GM23248 (cell line): ENCODE measurements at regions not wholly inside any gene's neighbourhood (a gene's known extent, or its start where the extent isn't known, plus 50 kb on each side); places are given as distances from the start of the nearest gene placed in this dataset.

Experiments
- EZH2 ChIP-seq: fragments of 200-600 bp; sonication (generic); IDR thresholded peaks from 2 replicates; pipeline ENCODE4 v1.6.1; 2018; ENCODE audit warnings: antibody characterized with exemption, mild to moderate bottlenecking; ENCODE audit not compliant: insufficient read depth, poor library complexity, severe bottlenecking
- EZH2phosphoT487 ChIP-seq: fragments of 200-600 bp; sonication (generic); IDR thresholded peaks from 2 replicates; pipeline ENCODE4 v1.6.1; 2018; ENCODE audit warnings: antibody characterized with exemption, moderate library complexity, mild to moderate bottlenecking, low read depth; ENCODE audit not compliant: insufficient read depth

GRCh38 chr2:2573658-2574293, 242.7 kb upstream of the MYT1L start:
- no peak for TF ChIP-seq EZH2phosphoT487
- TF ChIP-seq EZH2, result no peak
